Right hindlimb (tissue), 1 donor: ENCODE measurements at regions not wholly inside any gene's neighbourhood (a gene's known extent, or its start where the extent isn't known, plus 50 kb on each side); places are given as distances from the start of the nearest gene placed in this dataset.

Source experiments
- DNase-seq: peaks from one replicate; pipeline ENCODE4 v3.0.0-alpha.2; 2018

- no peak for DNase-seq
Observed at GRCh38 chr6:132977413-132977812, 163.0 kb downstream of the RPS12 start.

- DNase-seq, result no peak
Observed at GRCh38 chr6:132978685-132979084, 164.3 kb downstream of the RPS12 start.

- no peak for DNase-seq
Observed at GRCh38 chr6:132993738-132994137, 179.4 kb downstream of the RPS12 start.

DNA sequence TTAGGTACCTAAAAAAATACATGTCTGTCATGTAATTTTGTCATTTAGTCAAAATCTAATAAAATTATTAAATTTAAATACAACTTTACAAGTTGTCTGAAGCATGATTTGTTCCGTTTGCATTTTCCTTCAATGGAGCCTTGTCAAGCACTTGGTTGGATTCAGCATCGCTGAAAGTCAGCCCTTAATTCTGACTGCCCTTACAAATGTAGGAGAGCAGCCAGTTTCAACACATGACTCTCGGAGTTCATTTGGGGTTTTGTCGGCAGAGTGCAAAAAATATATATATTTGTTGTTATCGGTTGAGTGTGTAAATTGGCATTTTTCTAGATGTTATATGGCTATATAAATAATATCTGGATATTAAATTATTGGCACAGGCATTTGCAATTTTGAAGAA, 180.6 kb downstream of the RPS12 start:
- no peak for DNase-seq

DNA sequence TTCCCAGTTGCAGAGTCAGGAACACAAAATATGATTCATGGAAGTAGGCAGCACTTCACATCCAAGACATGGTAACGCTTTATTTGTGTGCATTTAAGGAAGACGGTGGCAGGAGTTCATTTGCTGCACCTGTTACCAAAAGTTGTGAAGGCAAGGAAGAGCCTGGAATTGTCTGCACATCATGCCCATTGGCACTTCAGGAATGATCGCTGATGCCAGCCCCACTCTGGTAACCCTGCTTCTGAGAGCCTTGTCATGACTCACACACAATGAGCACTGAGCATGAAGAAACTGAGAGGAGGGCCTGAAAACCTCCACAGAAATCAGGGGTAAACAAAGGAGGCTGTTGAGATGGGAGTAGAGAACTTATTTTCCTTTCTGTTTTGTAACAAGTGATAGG, 181.1 kb downstream of the RPS12 start:
- DNase-seq, result no peak

DNA sequence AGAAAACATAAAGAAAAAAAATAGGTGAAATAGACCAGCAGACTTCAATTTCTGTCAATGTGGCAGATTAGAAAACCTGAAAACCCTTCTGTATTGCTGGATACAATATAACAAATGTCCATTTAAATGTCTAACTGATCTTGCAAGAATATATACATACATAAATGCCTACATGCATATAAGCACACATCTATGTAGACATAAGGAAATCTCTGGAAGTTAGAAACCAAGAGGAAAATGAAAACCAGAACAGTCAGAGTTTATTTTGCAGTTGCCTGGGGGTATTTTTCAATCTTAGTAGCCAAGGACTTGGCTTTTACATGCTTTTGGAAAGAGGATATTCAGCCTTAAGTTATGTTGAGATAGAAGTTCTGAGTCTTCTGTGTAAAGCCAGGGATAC, 184.0 kb downstream of the RPS12 start:
- DNase-seq, result no peak

DNA sequence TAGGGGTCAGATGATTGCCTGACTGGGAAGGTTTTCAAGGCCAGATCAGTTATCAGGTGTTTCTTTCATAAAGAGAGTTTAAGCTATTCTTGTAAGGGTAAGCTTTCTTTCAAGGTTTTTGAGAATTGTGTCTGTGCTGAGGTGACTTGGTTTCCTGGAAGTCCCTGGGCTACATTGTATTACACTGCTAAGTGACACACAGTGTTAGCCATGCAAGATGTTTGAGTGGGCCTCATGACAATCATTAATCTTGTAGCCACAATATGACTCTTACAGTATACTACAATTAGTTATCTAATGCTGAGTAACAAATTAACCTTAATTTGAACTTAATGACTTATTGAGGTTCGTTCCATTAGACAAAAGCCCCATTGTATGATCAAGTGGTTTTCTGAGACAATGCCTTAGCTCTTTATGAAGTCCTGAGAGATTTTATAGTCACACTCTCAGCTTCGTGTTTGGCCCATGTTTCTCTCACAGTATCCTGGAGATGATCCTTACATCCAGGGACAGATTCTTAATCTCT, 186.7 kb downstream of the RPS12 start:
- DNase-seq, result no peak

- no peak for DNase-seq
Observed at GRCh38 chr6:133004304-133004884, 190.0 kb downstream of the RPS12 start.

DNA sequence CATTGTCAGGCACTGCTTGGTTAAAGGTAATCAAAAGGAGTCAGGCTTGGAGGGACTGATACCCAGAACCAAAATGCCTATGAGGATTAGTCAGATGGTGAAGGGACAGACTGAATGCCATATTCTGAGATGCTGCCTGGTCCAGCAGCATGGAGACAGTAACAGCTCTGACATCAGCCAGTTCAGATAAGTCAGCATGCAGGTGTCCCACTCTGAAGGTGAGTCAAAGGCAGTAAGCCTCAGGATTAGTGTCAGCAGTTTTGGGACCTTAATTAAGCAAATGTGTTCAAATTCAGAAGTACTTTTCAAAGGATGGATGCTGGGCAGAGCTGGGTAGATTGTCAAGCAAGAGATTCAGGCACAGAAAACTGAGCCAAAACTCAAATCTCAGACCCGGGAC, 198.4 kb downstream of the RPS12 start:
- DNase-seq, result no peak

- no peak for DNase-seq
Observed at GRCh38 chr6:133016631-133017030, 202.3 kb downstream of the RPS12 start.

GRCh38 chr6:133017581-133017980, 203.2 kb downstream of the RPS12 start:
- DNase-seq, result no peak

DNA sequence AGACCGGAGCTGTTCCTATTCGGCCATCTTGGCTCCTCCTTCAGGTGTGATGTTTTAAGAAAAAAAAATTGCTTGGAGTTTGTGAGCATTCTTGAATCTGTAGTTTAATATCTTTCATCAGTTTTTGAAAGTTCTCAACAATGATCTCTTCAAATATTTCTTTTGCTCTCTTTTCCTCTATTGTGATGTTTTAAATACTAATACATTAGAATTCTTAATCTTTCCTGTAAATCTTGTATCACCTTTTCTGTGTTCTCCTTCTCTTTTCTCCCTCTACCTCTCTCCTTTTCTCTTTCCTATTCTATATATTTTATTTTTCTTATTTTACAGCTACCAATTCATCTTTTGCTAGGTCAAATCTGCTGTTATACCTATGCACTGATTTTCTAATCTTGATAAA, 212.3 kb downstream of the RPS12 start:
- DNase-seq, result no peak

DNA sequence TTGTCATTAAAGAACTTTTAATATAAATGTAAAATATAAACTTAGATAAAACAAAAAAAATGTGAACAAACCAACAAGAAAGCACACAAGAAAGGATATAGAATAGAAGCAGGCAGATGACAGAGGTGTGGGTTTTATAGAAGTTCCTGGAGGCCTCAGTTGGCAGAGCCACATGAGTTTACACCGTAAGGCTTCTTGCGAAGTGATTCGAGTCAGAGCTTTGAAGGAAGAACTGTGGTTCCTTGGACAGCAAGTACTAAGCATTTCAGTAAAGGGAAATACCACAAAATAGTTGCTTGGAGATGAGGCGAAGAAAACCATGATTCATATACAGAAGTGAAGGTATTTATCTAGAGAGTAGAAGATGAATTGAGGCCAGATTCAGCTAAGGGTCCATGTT, 207.9 kb upstream of the EYA4 start:
- DNase-seq, result no peak

DNA sequence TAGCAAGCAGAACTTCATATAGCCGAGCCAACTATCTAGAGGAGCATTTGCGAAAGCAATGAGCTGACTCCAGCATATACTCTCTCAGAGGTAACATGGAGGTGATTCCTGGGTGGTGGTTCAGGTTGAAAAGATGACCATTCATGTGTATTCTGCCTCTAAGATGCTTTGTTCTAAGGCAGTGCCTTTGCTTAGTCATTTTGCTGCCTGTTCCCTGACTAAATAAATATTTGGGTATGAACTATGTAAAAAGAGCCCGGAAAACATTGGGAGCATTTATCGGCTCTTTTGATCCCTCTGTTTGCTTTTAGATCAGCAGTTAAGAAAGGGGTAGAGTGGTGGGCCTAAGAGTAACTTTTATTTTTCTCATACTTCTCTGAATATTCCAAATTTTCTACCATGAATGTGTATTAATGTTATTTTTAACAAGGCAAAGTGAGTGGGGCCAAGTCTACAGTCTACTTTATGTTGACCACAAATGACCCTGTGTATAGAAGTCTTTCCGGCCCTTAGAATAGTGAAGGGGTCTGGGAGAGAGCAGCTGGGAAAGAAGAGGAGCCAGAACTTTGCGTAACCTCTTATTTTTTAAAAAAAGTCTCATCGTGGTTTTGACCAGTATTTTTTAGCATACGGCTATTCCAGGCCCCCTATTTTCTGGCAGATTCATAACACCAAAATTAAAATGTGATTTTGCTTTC, 206.5 kb upstream of the EYA4 start:
- no peak for DNase-seq

DNA sequence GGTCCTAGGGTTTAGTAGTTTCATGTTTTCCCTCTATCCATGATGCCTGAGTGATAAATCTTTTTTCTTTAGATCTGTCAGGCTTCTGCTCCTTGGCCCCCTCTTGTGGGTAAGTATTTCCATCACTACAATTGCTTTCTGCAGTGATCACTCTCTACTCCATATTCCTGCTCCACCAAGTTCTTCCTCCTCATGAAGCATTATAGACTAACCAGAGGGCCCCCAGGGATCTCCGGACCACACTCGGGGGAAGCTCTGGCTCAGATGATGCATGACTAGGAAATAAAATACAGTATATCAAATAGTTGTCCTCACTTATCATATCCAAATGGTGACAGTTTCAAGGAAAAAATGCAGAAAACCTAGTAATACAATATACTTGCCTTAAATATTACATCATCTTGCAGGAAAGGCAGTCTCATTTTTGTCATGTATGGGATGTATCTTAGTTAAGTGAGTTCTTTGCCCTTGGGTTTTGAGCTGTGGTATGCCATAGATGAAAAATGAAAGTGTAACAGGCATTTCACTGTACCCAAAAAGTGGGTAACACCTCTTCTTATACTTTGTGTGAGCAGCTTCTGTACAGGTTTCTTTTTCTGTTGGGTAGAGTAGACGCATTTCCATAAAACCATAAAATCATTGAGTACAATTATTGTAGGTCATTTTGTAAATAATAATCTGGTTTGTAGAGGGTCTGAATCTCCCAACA, 200.9 kb upstream of the EYA4 start:
- no peak for DNase-seq

DNA sequence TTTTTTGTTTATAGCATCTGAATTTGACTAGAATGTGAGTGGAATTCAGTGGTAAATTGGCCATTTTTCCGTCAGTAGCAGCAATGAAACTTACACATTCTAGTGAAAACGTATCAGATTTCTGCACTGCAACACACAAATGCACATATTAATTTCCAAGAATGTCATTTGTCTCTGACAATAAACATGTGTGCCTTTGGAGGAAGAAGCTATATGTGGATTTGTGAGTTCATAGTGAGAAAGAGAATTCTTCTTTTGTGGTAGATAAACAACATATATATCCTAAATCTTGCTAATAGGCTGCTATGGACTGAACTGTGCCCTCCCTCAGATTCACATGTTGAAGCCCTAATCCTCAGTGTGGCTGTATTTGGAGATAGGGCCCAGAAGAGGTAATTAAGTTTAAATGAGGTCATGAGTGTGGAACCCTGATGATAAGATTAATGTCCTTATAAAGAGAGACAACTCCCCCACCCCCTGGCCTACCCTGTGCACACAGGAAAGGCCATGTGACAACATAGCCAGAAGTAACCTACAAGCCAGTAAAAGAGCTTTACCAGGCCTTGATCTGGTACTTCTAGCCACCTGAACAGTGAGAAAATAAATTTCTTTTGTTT, 200.2 kb upstream of the EYA4 start:
- no peak for DNase-seq

DNA sequence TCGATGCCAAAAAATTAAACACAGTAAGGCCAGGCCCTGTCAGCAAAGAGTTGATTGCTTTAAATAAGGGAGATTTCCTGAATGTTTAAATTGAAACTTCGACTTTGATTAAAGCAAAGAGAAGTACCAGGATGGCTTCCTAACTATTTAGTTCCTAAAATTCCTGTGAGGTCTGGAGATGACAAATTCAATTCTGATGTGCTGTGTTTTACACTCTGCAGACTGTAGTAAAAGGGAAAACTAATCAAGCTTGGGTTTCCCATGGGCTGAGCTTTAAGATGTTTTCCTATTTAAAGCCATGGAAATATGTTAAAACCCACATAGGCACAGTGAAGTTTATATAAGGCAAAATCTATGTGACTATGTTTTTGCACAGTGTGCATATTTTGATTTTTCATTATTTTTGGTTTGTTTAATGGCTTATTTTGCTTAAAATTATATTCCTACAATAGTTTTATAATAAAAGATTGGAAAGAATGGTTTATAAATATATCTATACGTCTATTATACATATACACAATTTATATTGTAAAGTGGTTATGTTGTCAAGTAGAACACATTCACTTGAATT, 198.5 kb upstream of the EYA4 start:
- no peak for DNase-seq

DNA sequence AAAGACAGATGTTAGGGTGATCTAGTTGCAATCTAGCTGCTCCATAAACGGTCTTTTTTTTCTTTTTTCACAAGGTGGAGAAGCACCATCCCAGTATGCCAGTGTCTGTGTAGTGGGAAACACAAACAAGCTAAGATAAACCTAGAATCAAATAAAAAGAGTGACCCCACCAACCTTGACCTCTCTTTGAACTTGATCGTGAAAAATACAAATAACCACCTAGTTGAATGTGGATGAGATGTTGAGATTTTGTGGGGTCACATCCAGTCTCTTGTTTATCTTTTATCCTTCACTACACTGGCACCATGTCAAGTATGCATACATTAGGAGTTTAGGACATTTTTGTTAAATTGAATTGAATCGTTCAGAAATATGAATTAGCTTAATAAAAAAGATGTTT, 194.6 kb upstream of the EYA4 start:
- no peak for DNase-seq

DNA sequence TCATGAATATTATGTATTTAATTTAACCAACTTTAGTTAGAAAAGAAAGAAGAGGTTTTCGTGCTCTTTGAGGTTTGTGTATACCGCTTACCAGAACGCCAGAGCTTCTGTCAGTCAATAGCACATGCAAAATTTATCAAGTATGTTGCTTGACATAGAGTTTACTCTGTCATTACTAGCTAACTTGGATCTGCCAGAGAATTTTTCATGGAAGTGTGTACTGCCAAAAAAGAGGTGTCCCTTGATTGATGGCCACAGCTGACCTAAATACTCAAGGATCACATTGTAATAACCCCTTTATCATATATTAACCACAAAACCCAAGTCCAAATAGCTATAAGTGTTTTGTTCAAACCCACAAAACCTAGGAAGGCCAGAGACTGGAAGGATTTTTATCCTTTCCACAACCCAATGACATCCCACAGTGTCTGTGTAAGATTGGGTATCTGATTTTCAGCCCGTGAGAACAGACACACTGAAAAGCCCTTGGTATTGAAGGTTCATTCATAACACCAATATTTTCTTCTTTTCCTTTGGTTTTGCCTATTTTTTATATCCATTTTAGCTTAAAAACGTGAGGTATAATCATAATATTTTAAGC, 194.0 kb upstream of the EYA4 start:
- DNase-seq, result peak; percentile 39

- DNase-seq, result no peak
Observed at GRCh38 chr6:133047706-133048105, 193.5 kb upstream of the EYA4 start.

- DNase-seq, result no peak
Observed at GRCh38 chr6:133051240-133051639, 189.9 kb upstream of the EYA4 start.

DNA sequence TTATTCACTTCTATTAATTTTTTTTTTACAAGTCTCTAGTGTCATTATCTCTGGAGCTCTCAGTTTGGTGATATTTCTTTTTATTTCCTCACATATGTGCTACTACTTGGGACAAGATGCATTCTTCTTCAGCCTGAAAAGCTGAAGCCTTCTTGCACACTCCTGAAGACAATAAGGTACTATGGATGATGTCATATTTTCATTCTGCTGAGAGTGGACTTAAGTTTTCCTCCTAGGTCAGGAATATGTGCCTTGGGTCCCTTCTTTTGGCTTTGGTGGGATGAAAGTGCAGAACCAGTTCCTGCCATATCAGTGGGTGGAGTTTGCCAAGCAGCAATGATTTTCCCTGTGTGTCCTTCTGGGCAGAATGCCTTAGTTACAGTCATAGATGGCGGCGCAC, 188.7 kb upstream of the EYA4 start:
- no peak for DNase-seq

GRCh38 chr6:133055441-133055966, 185.7 kb upstream of the EYA4 start:
- DNase-seq, result peak; percentile 43
